HG02571 (cell line): ENCODE measurements at regions not wholly inside any gene's neighbourhood (a gene's known extent, or its start where the extent isn't known, plus 50 kb on each side); places are given as distances from the start of the nearest gene placed in this dataset.
"Not testable (repeated sequence)": the region's sequence is repeated elsewhere in the genome, so short reads cannot be mapped to it uniquely, and the experiment has no call there.

Experiments
- ATAC-seq: cut with Tn5 transposase; IDR thresholded peaks from one replicate; pipeline ENCODE4 v1.9.1; 2021; ENCODE audit warnings: mild to moderate bottlenecking, moderate library complexity; ENCODE audit not compliant: unreplicated experiment

DNA sequence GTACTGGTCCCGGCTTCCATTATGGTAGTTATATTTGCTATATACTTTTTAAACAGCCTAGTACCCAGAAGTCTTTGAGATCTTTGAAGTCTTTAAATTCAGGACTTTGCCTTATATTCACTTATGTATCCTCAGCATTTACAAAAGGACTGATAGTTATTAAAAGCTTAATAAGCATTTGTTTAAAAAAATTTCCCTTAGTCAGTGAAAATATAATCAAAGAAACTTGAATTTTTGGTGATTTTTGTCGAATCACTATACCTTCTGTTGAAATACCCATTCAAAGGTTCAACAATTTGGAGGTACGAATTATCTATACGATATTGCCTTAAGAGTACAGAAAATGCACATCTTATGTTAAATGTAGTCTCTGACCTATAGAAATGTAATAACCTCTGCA lies 721.4 kb downstream of the NSUN3 start:
- no peak for ATAC-seq

DNA sequence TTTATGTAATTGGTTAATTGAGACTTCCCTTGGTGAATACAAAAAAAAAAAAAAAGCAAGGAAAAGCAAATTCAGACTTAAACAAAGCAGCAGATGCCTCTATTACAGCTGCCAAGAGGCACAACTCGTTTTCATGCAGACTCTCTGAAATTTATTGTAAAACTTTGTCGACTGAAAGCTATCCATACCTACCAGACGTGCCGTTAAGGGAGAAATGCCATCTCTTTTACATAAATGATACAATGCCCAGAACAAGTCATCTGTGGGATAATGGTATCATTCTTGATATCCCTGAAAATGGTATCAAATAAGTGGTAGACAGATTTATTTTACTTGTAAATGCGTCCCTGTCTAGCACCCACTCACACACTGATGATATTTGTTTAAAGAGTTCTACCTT lies 724.2 kb downstream of the NSUN3 start:
- ATAC-seq, result no peak

DNA sequence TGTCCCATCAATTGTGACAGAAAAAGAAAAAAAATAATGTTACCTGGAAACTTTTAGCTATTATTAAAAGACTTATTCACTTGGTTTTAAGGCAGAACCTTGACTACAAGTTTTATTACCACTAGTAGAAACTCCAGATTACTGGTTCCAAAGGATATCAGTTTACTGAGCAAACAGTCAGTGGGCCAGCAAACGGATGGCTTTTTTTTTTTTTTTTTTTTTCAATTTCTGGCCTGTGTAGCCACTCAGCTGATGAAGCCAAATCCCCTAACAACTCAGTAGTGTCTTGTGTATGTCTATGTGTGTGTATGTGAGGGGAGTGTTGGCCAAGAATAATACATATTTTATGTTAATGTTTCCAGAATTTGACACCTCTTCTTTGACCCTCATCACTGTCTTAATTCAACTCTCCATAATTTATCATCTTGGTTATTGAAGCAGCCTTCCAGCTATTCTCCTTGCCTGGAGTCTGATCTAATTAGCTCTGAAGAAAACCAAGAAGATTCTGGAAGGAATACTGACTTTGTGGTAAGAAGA lies 724.9 kb downstream of the NSUN3 start:
- no peak for ATAC-seq

DNA sequence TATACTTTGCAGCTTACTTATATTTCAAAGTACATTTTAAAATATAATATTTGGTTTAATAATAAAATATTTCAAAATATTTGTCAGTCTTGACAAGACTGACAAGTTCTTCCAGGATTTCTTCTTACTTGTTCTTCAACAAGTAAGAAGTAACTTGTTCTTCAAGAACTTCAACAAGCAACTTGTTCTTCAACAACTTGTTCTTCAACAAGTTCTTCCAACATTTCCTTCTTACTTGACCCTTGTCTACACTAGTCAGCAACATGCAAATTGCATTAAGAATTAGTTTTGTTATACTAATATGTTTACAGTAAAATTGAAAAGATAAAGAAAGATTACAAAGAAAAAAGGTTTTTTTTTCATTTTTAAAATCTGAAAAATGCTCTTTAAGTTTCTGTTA lies 731.7 kb downstream of the NSUN3 start:
- no peak for ATAC-seq

DNA sequence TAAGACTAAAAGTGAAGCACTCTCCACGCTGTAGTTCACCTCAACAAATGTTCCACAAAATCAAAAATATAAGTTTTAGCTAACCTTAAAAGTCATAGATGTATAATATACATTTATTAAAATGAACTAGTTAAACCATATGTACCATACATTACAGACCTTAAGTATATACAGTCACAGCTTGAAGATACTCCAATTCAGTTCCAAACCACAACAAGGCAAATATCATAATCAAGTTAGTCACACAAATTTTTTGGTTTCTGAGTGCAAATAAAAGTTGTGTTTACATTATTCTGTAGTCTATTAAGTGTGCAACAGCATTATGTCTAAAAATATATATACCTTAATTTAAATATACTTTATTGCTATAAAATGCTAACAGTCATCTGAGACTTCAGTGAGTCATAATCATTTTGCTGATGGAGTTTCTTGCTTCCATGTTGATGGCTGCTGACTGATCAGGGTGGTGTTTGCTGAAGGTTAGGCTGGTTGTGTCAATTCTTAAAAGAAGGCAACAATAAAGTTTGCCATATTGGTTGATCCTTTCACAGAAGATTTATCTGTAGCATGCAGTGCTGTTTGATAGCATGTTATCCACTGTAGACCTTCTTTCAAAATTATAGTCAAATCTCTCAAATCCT lies 736.7 kb downstream of the NSUN3 start:
- no peak for ATAC-seq

DNA sequence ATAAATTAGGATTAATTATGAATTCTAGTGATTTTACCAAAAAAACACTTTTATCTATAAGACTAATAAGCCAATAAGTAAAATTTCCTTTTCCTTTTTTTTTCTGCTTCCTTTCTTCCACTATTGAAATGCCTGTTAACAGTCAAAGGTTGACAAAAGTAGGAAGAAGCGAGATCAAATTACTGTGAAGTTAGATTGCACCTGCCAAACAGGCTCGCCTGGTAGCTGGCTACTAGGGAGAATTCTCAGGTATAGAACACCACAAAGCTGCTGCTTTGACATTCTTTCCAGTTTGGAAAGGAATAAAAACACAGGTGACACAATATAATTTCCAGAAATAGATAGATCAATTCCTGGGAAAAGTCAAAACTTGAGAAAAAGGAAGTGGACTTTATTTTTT lies 749.0 kb downstream of the NSUN3 start:
- no peak for ATAC-seq

DNA sequence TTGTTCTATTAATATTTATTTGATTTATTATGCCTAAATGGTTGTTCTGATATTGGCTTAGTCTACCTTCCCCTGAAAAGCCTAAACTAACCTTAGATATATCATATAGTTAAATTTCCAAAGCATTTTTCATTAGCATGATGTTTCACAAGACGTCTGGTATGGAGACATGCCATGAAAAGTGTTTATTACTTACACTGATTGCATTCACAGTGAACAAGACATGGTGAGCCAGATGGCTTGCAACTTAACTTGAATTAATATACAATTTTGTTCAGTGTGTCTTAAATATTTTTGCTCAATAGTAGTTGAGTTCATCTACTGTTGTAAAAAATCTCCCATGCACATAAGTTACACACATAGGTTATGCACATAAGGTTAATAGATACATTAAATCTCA lies 758.4 kb downstream of the NSUN3 start:
- no peak for ATAC-seq

DNA sequence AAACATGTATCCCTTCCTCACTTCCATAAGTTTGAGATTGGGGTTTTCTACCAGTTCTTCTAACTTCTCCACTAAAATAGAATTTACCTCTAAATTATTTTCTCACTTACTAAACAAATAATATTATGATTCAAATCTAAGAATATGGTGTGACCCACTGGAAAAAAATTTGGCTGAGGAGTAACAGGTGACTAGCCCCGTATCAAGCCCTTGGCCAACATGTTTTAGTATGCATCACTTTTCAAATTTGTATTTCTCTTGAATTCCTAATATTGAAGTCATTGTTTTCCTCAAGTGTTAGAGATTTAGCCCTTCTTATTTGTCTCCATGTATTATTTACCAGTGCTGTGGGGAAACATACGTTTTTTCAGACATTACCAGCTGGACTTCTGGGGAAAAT lies 759.4 kb downstream of the NSUN3 start:
- ATAC-seq, result no peak

DNA sequence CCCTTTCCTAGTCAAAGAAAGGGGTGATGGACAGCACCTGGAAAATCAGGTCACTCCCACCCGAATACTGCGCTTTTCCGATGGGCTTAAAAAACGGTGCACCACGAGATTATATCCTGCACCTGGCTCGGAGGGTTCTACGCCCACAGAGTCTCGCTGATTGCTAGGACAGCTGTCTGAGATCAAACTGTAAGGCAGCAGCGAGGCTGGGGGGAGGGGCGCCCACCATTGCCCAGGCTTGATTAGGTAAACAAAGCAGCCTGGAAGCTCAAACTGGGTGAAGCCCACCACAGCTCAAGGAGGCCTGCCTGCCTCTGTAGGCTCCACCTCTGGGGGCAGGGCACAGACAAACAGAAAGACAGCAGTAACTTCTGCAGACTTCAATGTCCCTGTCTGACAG lies 783.4 kb downstream of the NSUN3 start:
- not testable (repeated sequence) for ATAC-seq

DNA sequence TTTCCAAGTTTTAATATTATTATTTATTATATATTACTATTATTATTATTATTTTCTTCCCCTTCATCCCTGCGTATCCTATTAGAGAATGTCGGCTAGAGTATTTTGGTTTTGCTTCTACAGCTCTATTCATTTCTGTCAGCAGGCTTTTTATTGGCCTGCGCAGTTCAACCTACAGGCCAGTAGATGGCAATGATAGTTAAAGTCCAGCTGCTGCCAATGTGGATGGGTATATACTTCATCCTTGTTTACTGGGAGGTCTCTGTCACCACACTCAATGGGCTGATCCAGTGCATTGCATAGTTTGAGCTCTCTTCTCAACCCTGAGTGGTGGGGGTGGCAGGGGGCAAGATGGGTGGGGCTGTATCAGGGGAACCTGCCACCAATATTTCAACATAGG lies 799.8 kb downstream of the NSUN3 start:
- no peak for ATAC-seq

DNA sequence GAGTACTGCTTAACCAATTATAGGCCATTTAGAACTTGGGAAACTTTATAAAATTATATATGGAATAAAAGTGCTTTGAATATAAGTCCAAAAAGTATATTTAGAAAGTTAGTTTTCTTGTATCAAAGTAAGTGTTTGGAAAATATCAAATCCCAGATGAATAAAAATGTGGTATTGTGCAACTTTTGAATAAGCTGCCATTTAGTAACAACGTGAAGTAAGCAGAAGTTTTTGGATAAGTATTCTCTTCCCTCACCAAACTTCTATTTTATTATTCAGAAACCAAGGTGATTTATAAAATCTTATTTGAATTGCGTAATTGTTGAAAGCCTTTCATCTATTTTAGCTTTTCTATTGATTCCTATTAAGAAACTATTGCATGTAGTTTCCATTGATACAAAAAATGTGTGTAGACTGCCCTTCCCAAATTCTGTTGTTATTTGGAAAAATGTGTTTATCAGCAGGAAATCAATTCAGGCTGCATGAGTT lies 806.2 kb downstream of the NSUN3 start:
- ATAC-seq, result no peak

DNA sequence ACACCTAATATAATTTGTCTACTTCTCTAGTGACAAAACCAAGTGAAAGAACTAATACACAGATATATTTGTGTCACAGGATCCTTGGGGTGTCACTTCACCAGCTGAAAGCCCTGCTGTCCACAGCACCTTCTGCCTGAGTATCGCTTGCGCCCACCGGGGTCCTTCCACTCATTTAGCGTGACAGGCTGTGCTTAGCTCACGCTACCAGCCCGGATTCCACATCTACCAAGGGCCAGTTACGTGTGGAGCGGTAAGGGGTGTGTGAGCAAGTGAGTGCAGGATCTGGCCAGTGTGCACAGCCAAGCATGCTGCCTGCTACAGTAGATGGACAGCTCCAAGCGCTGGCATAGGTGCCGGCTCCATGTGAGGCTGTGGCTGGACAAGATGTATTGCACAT lies 810.9 kb downstream of the NSUN3 start:
- ATAC-seq, result no peak

DNA sequence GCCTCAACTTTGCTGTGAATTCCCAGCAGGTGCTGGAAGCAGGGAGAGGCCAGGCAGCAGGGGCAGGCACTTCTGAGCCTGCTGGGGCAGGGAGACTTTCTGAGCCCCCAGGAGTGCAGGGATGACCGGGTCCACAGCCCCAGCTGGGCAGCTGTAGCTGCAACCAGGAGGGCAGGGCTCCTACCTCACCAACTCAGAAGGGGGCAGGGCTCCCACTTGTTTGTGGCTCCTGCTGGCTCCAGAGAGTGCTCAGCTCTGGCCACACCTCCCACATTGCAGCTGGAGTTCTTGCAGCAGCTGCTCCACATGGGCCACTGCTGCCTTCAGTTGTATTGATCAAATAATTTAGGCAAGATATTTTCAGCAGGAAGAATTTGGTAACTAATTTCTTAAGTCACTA lies 812.3 kb downstream of the NSUN3 start:
- no peak for ATAC-seq

DNA sequence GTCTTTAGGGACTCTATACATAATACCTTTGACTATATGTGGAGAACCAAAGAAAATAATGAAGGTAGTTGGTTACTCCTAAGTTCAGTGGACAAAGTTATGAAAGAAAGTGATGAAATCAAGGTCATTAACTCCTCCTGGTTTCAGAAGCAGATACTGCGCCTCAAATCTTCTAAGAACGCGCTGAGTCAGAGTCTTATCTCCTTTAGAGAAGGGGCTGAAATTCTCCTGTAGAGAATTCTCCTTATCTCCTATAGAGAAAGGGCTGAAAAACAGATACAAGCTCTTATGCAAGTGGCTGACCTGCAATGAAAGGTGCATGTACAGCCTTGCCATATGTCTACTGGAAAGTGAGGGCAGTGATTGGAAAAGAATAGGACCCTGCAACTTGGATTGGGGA lies 824.2 kb downstream of the NSUN3 start:
- ATAC-seq, result no peak

DNA sequence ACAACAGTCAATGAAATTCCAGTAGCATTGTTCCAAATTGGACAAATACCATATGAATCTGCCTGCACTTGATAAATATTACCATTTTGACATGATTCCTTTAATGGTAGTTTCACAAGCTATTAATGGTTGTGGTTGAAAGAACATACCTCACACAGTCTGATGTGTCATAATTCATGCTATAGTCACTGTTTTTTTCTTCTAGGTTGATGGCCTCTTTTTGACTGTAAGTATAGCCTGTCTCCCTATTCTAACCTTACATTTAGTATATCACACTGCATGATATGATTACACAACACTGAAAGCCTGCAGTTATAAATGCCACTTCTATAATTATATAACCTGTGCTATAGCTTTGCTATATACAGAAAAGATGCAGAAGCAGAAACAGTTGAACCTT lies 834.1 kb downstream of the NSUN3 start:
- no peak for ATAC-seq

DNA sequence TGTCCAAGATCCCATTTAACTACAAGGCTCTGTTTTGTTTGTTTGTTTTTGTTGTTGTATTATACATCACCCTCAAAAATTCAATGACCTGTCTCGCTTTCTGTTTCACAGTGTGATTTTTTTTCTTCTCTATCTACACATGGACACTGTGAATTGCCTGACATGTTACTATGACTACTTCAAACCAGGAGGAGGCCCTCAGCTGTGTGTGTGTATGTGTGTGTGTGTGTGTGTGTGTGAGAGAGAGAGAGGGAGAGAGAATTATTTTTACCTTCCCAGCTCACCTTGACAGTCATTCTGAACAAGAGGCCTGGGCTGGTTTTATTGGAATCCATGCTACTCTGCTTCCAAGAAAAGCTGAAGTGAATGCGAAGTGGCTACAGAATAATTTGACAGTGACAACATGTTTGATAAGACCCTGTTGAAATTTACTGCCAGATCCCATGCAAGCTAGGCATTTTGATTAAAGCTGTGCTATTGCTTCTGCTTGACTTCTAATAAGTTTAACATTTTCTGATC lies 841.4 kb downstream of the NSUN3 start:
- no peak for ATAC-seq

DNA sequence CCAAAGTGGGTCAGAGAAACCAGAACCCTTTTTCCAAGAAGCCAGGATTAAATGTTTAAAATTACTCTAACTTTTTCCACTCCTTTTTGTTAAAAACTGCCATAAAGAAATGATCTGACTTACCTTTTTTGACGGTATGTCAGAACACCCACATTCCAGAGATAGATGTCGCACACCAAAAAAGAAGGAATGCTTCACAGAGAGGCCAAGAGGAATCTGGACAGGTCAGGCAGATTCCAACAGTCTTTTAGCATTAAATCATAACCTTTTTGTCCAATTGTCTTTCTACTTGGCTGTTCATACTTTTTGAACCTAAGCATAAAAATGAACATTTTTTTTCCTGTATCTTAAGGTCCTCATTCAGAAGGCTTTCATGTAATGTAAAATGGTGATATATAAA lies 846.9 kb downstream of the NSUN3 start:
- ATAC-seq, result no peak

DNA sequence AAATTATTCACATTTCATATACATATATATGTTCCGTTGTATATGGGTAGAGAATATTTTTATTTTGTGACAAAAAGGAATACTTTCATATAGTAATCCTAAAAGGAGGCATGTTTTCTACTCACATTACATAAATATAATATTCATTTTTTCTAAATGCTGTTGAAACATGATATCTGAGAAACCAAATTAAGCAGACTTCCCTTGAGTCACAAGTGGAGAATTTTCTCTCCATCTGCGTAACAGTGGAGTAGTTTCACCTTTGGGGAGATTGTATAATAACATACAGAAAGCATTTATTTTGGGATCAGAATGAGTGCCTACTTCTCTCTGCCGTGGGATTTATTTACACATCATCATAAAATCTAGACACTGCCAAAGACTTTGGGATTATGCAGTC lies 849.8 kb downstream of the NSUN3 start:
- ATAC-seq, result no peak

DNA sequence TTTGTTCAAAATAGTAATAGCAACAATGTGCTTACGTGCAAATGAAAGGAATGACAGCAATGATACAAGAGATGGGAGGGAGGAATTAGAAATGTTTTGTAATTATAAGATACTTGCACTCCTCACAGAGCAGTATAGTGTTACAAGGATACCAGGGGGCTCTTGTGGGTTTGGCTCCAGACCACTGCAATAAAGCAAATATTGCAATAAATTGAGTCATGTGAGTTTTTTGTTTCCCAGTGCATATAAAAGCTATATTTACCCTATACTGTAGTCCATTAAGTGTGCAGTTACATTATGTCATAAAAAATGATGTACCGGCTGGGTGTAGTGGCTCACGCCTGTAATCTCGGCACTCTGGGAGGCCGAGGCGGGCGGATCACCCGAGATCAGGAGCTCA lies 864.3 kb downstream of the NSUN3 start:
- ATAC-seq, result no peak

DNA sequence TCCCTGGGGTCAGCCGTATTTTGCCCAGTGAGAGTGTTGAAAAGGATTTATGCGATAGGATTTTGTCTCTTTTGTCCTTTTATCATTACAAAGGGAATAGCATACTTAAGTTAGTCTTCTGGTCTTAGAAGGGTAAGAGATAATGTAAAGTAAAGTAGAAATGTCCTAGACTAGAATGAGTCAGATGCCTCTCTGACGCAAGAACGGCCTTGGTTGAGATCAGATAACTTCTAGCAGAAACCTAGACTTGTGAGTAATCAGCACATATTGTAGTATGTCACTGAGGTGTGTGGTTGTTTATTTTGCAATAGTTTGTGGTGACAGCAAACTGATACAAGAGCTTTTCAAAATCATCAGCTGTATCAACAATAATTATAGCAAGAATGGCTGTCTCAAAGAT lies 866.1 kb downstream of the NSUN3 start:
- no peak for ATAC-seq

DNA sequence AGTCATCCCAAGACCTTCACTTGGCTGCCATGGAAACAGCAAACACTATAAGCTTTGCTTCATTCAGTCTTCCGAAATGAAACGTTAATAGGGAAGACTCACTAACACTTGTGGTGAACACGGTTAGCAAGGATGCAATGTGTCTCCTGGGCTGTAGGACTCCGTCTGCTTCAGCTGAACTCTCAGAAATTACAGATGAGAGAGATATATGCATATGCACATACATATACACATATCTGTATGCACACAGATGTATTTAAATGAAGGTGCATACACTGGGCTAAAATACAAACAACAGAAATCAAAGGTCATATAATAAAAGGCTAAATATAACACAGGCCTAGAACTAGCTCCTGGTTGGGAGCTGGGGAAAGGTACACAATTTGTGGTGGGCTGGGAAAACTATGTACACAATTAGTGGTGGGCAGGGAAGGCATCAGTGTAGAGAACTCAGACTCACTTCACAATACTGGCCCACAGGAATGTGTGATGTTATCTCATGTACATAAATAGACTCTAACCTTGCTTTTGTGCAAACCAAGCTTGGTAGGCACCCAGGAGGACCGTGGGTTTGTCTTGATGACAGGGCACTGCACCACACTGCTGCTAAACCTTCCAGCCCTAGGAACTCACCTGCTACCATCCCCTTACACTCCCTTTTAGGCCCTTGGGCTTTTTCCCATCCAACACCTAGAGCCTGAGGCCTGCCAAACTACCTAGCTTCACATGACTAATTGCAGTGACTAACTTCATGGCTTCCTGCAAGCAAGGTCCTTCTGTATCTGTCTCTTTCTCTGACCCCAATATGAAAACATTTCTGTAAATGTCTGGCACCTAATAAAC lies 873.1 kb downstream of the NSUN3 start:
- no peak for ATAC-seq

DNA sequence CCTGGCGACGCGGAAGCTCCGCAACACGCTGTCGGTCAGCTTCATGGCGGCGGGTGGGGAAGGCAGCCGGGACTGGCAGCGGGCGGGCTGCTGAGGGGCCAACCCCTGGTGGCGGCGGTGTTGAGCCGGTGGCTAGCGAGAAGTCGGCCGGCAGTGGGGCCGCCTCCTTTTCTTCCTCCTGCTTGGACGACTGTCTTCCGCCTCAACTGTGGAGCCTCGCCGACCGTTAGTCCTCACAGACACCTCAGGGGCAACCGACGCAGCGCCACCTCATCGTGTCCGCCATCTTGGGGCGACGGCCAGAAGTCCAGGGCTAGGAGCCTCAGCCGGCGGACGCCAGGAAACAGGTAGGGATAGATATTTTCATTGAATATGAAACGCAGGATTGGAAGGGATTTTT lies 875.1 kb downstream of the NSUN3 start:
- no peak for ATAC-seq
